RWPE1 (cell line): ENCODE measurements at regions not wholly inside any gene's neighbourhood (a gene's known extent, or its start where the extent isn't known, plus 50 kb on each side); places are given as distances from the start of the nearest gene placed in this dataset.
"Not testable (repeated sequence)": the region's sequence is repeated elsewhere in the genome, so short reads cannot be mapped to it uniquely, and the experiment has no call there.

Experiments used
- CTCF ChIA-PET: fragments of 350-600 bp; sonication (Branson Sonifier 250); formaldehyde crosslinking; extraction: SDS; loops from one replicate; lab custom pipeline; 2021; lab: Yijun Ruan, JAX
- POLR2A ChIA-PET: fragments of 400-600 bp; formaldehyde crosslinking; extraction: SDS; loops from one replicate; lab custom pipeline; 2020; ENCODE audit warnings: antibody characterized with exemption; ENCODE audit not compliant: low non-redundant PET; lab: Yijun Ruan, JAX
- DNase-seq: peaks from one replicate; pipeline ENCODE4 v3.0.0; 2012; ENCODE audit warnings: low spot score
- H3K27ac ChIP-seq: fragments of 450-650 bp; 2 replicates; pipeline ENCODE4 v1.5.1; 2017
- CTCF ChIP-seq: fragments of 450-650 bp; conservative IDR thresholded peaks from 2 replicates; pipeline ENCODE4 v1.5.1; 2017; ENCODE audit warnings: low read depth, mild to moderate bottlenecking

- no peak for DNase-seq
- POLR2A ChIA-PET, result no interaction called here
- no peak overlapping the region for H3K27ac ChIP-seq
- CTCF ChIA-PET, result no interaction called here
- no peak for TF ChIP-seq CTCF
These were observed 243.0 kb downstream of the ADRA2A start for GRCh38 chr10:111319866-111320265.

GRCh38 chr10:111323389-111323966 is 246.6 kb downstream of the ADRA2A start:
- no peak overlapping the region for H3K27ac ChIP-seq
- TF ChIP-seq CTCF, result no peak
- DNase-seq, result no peak
- ChIA-PET CTCF (interaction anchor here (0.6 to 0.7 kb wide), 2 partner anchors 116 to 241 kb away, joined by 3 read pairs; no protein-coding TSS in a partner anchor), POLR2A (no interaction called here)

DNA sequence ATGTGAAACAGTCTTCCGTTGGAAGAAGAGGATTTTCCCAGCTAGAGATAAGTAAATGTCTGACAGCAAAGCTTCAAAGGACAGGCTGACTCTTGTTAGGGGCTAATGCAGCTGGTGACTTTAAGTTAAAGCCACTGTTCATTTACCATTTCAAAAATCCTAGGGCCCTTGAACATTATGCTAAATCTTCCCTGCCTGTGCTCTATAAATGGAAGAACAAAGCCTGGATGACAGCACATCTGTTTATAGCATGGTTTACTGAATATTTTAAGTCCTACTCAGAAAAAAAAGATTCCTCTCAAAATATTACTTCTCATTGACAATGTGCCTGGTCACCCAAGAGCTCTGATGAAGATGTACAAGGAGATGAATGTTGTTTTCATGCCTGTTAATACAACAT is 255.3 kb downstream of the ADRA2A start:
- POLR2A ChIA-PET, DNase-seq, H3K27ac ChIP-seq: not testable (repeated sequence)
- CTCF ChIA-PET, result interaction anchor here (0.7 kb wide), 1 partner anchor 18 kb away, joined by 3 read pairs; no protein-coding TSS in a partner anchor

DNA sequence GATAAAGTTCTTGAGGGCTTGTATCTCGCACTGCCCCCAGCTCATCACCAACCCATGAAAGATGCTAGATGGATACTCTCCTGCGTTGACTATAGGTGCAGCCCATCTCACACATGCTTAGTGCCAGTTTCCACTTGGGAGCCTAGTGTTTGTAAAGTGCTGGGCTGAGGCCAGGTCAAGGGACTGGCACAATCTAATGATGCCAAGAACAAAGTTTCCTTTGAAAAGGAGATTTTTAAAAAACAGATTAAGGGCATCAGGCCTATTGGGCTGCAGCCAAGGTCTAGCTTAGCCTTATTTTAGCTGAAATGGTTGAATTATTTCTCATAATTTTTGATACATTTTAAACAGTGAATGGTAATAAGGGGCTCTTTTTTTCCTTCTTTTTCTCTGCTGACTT is 259.0 kb downstream of the ADRA2A start:
- TF ChIP-seq CTCF, result no peak
- no peak overlapping the region for H3K27ac ChIP-seq
- POLR2A ChIA-PET, result no interaction called here
- CTCF ChIA-PET, result interaction anchor here (0.7 kb wide), 1 partner anchor 802 kb away, joined by 5 read pairs; no protein-coding TSS in a partner anchor
- no peak for DNase-seq

GRCh38 chr10:111338035-111338434 is 261.2 kb downstream of the ADRA2A start:
- no peak for DNase-seq
- H3K27ac ChIP-seq, result no peak overlapping the region
- ChIA-PET CTCF (interaction anchor here (1.0 kb wide), 1 partner anchor 101 kb away, joined by 5 read pairs; no protein-coding TSS in a partner anchor), POLR2A (no interaction called here)
- TF ChIP-seq CTCF, result no peak

- no peak for DNase-seq
These were observed 262.0 kb downstream of the ADRA2A start for GRCh38 chr10:111338805-111339204.

More at GRCh38 chr10:111338805-111339204, 262.0 kb downstream of the ADRA2A start:
- H3K27ac ChIP-seq, result no peak overlapping the region
- ChIA-PET POLR2A (no interaction called here), CTCF (interaction anchor here (0.6 to 1.0 kb wide), 2 partner anchors 102 to 491 kb away, joined by 3 to 5 read pairs; no protein-coding TSS in a partner anchor)
- TF ChIP-seq CTCF, result no peak
